ENCODE measurements at regions not wholly inside any gene's neighbourhood (a gene's known extent, or its start where the extent isn't known, plus 50 kb on each side); places are given as distances from the start of the nearest gene placed in this dataset.

DNA sequence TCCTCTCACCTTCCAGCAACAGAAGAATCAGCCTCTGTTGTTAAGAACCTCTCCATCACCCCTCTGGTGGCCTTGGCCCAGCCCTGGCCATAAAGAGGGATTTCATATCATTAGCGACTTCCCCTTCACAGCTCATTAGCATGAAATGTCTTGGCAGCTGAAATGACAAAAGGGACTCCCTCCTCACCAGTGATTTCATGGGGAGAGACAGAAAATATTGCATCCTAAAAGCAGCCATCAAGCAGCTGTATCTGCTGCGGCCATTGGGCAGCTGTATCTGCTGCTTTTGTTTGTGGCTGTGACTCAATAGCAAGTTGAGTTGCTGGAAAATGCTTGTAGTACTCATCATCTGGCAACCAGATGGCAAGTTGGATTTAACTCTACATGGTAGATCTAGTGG is 105.9 kb upstream of the RMDN2 start:
- no peaks in the 10 kb centered on the region for H3K4me1 ChIP-seq (ENCODE audit: insufficient read depth, low read length)
- H3K18ac ChIP-seq (ENCODE audit: insufficient read length, low read depth, low read length), result no peak overlapping the region
- no peak overlapping the region for H2BK12ac ChIP-seq (ENCODE audit: insufficient read length, low read depth, low read length)
- H3K14ac ChIP-seq (ENCODE audit: insufficient read depth, low read length), result no peak overlapping the region
- no peaks in the 10 kb centered on the region for H4K20me1 ChIP-seq (ENCODE audit: control insufficient read depth, insufficient read depth, insufficient read length)
- H3K23me2 ChIP-seq (ENCODE audit: insufficient read length, low read depth, low read length, poor library complexity, severe bottlenecking), result no peaks in the 10 kb centered on the region
- H2BK120ac ChIP-seq (ENCODE audit: low read depth, low read length, poor library complexity, severe bottlenecking), result no peak overlapping the region
- H3K79me1 ChIP-seq (ENCODE audit: insufficient read depth, low read depth, low read length, poor library complexity, severe bottlenecking), result no peaks in the 10 kb centered on the region
- WGBS (ENCODE audit: extremely low coverage, insufficient read length, low lambda C conversion rate), result no CpG with 5 or more reads among the region's 2 CpGs
- Mint-ChIP-seq H3K27ac (no peak overlapping the region), H3K9me3 (peaks cover 3 to 7% of the 10 kb centered on the region in 2 experiments; a peak in 3 of 5 replicates), H3K36me3 (ENCODE audit: insufficient read depth in 1 of 3, low read depth in 3 of 3) (no peaks in the 10 kb centered on the region; a peak in 2 of 7 replicates), H3K4me1 (no peaks in the 10 kb centered on the region), H3K27me3 (ENCODE audit: low read depth) (no peaks in the 10 kb centered on the region), H3K4me3 (no peak overlapping the region)
- no peak overlapping the region for H3K23ac ChIP-seq (ENCODE audit: insufficient read length, low read depth, low read length)
- H4K91ac ChIP-seq (ENCODE audit: insufficient read length, low read depth, low read length), result no peak overlapping the region
- no peak for DNase-seq
- no peak overlapping the region for H3K56ac ChIP-seq (ENCODE audit: insufficient read length, low read depth, low read length)
- H3K9ac ChIP-seq (ENCODE audit: extremely low read depth, insufficient read length, low read length), result no peak overlapping the region
- H3K27ac ChIP-seq (ENCODE audit: insufficient read length, low read depth, low read length), result no peak overlapping the region
- no peak overlapping the region for H4K8ac ChIP-seq (replicated peaks; ENCODE audit: insufficient read length, low read depth, low read length)
- no peak overlapping the region for H3K4me2 ChIP-seq (ENCODE audit: insufficient read depth, insufficient read length, low read length)
- no peaks in the 10 kb centered on the region for H3K79me2 ChIP-seq (ENCODE audit: insufficient read depth, low read length)
- H3K4ac ChIP-seq (ENCODE audit: low read depth, low read length), result no peak overlapping the region
- H2BK5ac ChIP-seq (ENCODE audit: insufficient read length, low read length), result no peak overlapping the region
- no peak overlapping the region for H2AFZ ChIP-seq (ENCODE audit: low read length)
- no peak overlapping the region for H3T11ph ChIP-seq (ENCODE audit: low read length)
- H2AK5ac ChIP-seq (ENCODE audit: insufficient read length, low read length), result no peak overlapping the region
- H3K9me3 ChIP-seq (ENCODE audit: control insufficient read depth, low read depth, low read length), result no peaks in the 10 kb centered on the region
- no peak overlapping the region for H4K5ac ChIP-seq (ENCODE audit: insufficient read length, low read depth, low read length)
- no peak overlapping the region for H2BK15ac ChIP-seq (ENCODE audit: low read depth, low read length)
- TF ChIP-seq, protein P1, sequence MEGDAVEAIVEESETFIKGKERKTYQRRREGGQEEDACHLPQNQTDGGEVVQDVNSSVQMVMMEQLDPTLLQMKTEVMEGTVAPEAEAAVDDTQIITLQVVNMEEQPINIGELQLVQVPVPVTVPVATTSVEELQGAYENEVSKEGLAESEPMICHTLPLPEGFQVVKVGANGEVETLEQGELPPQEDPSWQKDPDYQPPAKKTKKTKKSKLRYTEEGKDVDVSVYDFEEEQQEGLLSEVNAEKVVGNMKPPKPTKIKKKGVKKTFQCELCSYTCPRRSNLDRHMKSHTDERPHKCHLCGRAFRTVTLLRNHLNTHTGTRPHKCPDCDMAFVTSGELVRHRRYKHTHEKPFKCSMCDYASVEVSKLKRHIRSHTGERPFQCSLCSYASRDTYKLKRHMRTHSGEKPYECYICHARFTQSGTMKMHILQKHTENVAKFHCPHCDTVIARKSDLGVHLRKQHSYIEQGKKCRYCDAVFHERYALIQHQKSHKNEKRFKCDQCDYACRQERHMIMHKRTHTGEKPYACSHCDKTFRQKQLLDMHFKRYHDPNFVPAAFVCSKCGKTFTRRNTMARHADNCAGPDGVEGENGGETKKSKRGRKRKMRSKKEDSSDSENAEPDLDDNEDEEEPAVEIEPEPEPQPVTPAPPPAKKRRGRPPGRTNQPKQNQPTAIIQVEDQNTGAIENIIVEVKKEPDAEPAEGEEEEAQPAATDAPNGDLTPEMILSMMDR (conservative IDR thresholded peaks at IDR 0.05), result no peak
- H3K27me3 ChIP-seq (ENCODE audit: insufficient read depth, low read length), result no peaks in the 10 kb centered on the region
- H2BK20ac ChIP-seq (ENCODE audit: low read depth, low read length, poor library complexity, severe bottlenecking), result no peak overlapping the region
